Left kidney (tissue), 1 donor: ENCODE measurements at regions not wholly inside any gene's neighbourhood (a gene's known extent, or its start where the extent isn't known, plus 50 kb on each side); places are given as distances from the start of the nearest gene placed in this dataset.
A peak's percentile ranks its signal among the peaks of the same experiment; 100 is the strongest.
"Not testable (repeated sequence)": the region's sequence is repeated elsewhere in the genome, so short reads cannot be mapped to it uniquely, and the experiment has no call there.

ENCODE experiments used
- DNase-seq: peaks from one replicate; pipeline ENCODE4 v3.0.0-alpha.2; 2013

DNA sequence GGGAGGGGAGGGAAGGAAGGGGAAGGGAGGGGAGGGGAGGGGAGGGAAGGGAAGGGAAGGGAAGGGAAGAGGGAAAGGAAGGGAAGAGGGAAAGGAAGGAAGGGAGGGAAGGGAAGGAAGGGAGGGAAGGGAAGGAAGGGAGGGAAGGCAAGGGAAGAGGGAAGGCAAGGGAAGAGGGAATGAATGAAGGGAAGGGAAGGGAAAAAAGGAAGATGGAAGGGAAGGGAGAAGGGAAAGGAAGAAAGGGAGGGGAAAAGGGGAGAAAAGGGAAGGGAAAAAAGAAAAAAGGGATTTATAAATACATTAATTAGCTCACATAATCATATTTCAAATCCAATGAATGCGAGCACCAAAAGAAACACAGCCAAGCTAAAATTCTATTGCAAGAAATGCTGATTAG, 202.9 kb upstream of the LRRTM4 start:
- no peak for DNase-seq

DNA sequence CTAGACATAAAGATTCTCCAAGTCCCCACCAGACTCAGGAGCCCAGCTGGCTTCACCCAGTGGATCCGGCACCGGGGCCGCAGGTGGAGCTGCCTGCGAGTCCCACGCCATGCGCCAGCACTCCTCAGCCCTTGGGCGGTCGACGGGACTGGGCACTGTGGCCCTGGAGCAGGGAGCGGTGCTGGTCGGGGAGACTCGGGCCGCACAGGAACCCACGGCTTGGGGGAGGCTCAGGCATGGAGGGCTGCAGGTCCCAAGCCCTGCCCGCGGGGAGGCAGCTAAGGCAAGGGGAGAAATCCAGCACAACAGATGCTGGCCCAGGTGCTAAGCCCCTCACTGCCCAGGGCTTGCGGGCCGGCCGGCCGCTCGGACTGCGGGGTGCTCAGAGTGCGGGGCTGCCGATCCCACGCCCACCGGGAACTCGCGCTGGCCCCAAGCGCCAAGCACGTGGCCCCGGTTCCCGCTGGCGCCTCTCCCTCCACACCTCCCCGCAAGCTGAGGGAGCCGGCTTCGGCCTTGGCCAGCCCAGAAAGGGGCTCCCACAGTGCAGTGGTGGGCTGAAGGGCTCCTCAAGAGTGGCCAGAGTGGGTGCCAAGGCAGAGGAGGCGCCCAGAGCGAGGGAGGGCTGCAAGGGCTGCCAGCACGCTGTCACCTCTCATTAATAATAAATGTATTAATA, 212.6 kb upstream of the LRRTM4 start:
- not testable (repeated sequence) for DNase-seq

DNA sequence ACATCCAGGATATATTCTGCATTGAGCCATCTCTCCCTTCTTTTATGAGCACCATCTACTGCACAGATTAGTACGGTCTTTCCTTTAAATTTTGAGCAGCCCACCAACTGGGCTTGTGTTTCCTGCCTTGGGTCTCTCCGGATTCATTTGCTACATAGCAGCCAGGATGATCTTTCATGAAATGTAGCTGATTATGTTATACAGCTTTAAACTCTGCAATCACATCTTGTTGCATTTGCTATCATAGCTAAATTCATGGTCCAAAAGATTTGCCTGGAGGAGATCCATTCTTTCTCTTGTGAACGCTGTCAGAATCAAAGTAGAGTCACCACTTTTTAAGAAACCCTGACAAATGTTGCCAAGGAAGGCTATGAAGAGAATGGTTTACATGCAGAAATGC, 215.1 kb upstream of the LRRTM4 start:
- no peak for DNase-seq

DNA sequence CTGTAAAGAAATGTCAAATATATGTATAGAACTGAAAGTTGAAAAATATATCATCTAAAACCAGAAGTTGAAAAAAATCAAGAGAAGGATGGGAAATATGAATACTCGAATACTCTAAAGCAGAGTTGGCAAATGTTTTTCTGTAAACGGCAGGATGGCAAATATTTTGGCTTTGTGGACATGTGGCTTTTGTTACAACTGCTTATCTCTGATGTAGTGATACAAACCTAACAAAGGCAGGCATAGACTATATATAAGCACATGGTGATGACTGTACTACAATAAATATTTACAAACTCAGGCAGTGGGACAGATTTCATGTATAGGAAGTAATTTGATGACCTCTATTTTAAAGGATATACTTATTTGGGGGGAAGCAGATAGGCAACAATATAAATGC, 224.6 kb upstream of the LRRTM4 start:
- DNase-seq = no peak

DNA sequence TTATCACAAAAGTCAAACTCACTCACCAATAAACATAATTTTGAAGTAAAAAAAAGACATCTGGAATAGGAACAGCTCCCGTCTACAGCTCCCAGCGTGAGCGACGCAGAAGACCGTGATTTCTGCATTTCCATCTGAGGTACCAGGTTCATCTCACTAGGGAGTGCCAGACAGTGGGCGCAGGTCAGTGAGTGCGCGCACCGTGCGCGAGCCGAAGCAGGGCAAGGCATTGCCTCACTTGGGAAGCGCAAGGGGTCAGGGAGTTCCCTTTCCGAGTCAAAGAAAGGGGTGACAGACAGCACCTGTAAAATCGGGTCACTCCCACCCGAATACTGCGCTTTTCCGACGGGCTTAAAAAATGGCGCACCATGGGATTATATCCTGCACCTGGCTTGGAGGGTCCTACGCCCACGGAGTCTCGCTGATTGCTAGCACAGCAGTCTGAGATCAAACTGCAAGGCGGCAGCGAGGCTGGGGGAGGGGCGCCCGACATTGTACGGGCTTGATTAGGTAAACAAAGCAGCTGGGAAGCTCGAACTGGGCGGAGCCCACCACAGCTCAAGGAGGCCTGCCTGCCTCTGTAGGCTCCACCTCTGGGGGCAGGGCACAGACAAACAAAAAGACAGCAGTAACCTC, 231.7 kb upstream of the LRRTM4 start:
- DNase-seq = not testable (repeated sequence)

DNA sequence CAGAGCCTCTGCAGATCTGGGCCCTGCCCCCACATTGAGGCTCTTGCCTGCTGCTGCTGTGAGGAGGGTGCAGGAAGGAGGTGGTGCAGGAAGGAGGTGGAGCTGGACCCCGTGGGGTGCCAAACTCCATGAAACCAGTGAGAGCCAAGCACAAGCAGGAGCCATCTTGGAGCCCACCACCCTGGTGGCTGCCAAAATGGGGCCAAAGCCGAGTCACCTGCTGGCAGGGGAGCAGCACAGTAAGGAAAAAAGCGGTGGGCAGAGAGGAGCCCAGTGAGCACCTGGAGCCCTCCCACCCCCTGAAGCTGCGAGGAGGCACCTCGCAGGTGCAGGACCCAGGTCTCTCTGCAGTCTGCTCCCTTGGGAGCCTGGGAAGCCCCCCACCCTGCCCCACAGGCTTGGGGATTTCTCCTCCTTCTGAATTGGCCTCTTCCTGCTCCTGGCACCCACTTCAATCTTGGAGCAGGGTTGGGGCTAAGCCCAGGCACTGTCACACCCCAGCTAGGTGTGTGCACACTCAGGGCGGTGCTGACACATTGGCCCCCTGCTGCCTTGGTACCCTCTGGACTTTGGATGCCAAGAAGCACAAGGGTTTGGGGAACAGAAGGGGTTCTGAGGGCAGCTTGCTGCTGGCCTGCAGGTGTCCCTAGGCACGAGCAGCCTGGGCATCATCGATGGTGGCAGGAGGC, 245.4 kb upstream of the LRRTM4 start:
- DNase-seq = no peak

DNA sequence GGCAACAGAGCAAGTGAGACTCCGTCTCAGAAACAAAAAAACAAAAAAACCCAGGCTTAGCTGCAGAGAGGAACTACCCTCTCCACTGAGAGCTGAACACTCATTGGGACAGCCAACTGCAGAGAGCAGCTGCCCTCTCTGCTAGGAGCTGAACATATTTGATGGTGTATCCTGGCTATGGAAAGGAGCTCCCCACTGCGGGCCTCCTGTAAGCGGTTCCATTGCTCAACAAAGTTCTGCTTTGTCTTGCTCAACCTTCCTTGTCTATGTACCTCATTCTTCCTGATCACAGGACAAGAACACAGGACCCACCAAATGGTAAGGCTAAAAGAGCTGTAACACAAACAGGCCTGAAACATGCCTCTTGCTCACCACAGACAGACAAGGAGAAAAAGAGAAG, 246.3 kb upstream of the LRRTM4 start:
- DNase-seq = no peak

DNA sequence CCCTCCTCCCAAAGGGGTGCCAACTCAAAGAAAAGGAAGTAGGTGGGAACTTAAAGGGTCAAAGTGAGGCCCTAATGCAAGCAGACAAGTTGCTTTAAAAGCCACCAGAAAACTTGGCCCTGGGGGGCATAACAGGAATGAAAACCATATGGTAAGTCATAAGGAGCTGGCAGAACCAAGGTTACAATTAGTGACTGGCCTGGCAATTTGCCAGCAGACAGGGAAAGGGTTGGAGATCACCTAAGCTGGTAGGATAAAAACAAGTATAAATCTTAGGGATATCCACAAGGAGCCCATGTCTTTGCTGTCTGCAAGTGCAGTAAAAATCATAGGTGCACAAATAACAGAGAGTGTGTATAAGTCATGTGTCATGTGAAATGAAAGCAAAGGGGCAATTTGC, 256.7 kb upstream of the LRRTM4 start:
- no peak for DNase-seq

DNA sequence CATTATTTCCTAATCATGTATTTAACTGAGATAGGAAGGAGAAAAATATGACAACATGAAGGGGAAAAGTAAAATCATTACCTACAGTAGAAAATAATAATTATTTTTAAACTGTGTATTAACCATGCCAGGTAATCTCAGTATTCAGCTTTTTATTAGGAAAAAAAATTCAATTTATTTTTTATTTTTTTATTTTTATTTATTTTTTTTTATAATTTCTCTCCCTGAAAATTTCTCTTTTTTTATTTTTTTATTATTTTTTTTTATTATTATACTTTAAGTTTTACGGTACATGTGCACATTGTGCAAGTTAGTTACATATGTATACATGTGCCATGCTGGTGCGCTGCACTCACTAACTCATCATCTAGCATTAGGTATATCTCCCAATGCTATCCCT, 271.3 kb upstream of the LRRTM4 start:
- DNase-seq = not testable (repeated sequence)

DNA sequence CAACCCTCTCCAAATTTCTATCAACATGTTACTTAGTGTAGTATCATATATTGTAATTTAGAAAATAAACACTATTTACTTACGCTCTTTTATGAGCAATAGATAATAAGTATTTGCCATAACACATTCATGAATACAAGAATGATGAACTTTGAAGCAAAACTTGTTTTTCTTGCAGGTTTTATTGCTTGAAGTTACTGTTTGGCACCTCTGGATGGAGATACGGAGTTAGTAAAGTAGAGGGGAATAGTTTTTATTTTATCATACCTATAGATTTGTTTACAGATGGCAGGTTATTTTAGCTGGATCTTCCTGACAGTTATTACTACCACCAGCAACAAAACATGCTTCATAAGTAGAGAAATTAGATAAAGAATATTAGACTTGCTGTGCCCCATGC, 274.2 kb upstream of the LRRTM4 start:
- DNase-seq = no peak

DNA sequence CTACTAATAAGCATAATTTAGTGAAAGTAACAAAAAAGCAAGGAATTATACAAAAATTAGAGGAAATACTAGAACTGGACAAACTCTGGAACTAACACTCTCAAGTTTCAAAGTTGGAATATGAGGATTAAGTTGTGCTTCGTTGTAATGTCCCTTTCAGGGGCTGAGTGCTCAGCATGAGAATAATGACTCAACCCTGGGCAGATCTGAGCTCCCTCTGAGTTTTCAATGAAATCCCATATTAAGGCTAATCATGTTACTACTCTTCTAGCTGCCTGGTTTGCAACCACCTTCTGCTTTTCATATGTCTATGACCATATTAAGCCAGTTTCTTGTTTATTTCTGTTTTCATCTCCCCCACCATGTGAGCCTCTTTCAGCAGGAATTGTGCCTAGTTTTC, 274.9 kb upstream of the LRRTM4 start:
- DNase-seq = no peak

DNA sequence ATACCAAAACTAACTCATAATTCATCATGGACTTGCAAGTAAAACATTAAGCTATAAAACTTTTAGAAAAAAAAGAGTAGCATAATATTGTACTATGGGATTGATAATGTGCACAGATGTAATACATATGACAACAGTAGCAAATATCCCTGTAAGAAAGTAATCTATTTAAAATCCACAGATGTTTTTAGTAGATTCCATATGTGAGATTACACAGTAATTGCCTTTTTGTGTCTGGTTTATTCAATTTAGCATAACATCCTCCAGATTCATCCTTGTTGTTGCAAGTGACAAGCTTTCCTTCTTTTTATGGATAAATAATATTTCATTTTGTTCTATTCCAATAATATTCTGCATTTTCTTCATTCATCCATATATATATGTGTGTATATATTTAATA, 278.2 kb upstream of the LRRTM4 start:
- DNase-seq = no peak

DNA sequence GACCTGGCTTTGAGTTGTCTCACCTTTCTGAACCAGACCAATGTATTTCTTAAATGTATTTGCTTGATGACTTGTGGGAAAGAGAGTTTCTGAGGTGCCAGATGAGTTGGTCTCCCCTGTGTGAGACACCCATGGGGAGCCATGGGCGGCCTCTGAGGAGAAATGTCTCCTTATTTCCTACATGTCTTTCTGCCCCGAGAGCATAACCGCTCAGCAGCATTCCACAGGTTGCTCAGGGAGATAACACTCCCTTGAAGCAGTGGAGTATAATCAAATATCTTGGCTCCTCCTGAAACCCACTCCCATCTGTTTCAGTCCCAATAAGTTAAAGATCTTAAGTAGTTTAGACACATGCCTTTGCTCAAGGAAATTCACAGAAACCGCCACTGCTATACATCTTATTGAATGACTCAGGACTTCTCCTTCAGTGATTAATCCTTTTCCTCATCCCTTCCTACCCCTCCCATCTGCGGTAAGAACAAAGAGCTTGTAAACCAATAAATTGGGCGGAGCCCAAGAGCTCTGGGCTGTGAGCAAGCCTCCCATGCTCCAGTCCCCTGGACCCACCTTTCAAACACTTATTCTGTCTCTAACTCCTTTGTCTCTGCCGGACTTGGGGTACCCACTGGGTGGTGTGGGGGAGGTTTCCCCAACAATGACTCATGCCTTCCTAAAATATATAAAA, 285.5 kb upstream of the LRRTM4 start:
- no peak for DNase-seq

DNA sequence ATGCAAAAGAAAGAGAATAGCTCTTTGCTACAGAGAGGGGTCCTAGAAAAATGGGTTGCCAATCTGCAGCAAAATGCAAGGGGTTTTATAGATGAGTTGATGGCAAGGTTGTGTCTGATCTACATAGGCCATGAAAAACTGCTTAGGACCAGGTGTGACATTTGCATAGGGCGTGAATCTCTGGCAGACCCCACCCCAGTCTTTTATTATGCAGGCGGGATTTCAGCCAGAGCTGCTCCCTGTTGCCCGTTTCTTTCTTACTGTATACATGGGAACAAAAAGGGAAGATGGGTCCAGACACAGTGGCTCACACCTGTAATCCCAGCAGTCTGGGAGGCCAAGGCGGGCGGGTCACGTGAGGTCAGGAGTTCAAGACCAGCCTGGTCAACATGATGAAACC, 286.4 kb upstream of the LRRTM4 start:
- no peak for DNase-seq

DNA sequence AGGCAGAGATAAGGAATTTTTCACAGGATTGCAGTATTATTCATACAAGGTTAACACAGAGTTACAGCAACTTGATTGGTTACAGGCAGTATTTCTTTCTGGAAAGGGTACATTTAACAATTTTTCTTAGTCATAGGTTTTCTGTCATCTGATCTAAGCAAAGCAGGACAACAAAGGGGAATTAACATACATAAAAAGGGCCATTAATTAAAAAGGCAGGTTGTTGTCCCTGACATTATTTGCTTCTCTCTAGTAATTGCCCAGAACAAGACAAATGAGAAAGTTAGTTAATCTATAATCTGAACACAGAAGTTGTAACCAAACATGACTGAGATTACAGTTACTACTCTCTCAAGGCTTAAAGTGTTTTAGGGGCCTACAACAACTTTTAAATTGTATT, 291.4 kb upstream of the LRRTM4 start:
- DNase-seq = peak; percentile 5

DNA sequence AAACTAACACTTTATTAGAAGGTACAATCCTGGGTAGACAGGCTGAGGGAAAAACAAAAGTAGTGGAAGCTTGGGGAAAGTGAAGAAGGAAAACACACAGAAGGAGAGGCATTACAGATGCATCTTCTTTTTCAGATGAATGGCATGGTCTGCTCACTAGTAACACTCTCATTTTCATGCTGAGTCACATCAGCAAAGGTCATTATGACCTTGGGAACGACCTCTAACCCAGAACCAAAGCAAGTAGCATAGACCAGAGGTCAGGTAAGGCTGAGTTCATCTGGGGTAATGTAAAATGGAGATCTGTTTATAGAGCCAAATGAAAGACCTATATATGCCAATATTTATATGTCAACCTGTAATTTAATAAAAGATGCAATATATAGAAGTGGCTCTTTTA, 294.4 kb upstream of the LRRTM4 start:
- no peak for DNase-seq

DNA sequence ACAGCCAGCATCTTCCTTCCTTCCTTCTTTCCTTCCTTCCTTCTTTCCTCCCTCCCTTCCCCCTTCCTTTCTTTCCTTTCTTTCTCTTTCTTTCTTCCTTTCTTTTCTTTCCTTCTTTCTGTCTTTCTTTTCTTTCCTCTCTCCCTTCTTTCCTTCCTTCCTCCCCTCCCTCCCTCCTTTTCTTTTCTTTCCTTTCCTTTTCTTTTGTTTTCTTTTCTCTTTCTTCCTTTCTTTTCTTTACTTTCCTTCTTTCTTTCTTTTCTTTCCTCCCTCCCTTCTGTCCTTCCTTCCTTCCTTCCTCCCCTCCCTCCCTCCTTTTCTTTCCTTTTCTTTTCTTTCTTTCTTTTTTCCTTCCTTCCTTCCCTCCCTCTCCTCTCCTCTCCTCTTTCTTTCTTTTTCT, 296.0 kb upstream of the LRRTM4 start:
- DNase-seq = no peak

DNA sequence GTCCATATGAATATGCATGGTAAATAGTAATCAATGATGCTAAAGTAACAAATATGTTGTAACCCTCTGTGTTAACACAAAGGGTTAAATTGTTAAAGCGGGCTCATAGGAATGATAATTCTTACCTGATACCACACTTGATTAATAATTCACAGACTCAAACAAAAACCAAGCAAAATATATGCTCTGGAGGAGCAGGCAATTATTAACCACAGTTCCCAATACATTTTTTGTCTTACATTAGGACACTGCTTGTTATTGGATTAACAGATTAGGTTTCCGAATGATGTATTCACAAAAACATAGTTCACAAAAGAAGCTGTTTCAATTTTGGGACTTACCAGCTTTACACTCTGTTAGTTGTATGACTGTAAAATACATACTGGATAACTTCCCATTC, 300.9 kb upstream of the LRRTM4 start:
- no peak for DNase-seq

DNA sequence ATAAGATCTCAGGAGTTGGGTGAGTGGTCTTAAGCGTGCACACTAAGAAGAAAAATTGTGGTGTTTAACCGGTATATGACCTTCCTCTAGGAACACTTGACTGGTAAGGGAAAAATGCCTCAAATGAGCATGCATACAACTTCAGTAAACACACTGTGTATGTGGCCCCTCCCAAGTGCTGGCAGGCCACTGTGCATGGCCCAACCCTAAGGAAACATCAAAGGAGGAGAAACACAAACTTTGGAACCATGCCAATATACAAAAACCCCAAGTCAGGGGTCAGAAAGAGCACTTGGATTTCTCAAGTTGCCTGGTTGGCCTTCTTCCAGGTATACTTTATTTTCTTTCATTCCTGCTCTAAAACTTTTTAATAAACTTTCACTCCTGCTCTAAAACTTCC, 308.9 kb upstream of the LRRTM4 start:
- DNase-seq = no peak

DNA sequence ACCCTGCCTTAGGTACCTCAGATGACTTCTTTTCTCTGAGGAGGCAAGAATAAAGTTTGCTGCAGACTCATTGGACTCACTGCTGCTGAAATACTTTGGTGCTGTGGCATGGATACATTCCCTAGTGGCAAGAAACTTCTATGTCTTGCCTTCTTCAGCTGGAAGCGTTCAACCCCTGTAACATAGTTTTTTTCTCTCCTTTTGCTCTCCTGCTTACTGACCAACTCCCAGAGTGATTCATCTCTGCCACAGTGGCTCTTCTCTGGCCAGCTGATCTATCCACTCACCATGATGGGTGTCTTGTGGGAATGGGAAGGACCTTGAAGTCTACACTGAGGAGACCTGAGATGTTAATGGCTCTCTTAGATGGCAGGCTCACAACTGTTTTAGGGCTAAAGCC, 309.3 kb upstream of the LRRTM4 start:
- DNase-seq = no peak

DNA sequence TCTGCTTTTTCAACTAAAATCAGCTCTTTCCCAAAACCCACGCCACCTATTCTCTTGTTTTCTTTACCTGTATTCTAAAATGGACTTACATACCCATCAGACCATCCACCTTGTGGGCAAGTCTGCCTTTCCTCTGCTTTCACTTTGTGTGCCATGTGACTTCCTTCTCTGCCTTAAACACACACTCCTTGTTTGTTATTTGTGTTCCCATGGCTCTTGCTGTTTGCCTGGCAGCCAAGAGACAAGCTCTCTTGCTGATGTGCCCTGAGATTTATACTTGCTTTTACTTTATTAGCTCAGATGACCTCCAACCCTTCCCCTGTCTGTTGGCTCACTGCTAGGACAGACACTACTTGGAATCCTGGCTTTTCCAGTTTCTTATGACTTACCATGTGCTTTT, 309.7 kb upstream of the LRRTM4 start:
- DNase-seq = no peak

DNA sequence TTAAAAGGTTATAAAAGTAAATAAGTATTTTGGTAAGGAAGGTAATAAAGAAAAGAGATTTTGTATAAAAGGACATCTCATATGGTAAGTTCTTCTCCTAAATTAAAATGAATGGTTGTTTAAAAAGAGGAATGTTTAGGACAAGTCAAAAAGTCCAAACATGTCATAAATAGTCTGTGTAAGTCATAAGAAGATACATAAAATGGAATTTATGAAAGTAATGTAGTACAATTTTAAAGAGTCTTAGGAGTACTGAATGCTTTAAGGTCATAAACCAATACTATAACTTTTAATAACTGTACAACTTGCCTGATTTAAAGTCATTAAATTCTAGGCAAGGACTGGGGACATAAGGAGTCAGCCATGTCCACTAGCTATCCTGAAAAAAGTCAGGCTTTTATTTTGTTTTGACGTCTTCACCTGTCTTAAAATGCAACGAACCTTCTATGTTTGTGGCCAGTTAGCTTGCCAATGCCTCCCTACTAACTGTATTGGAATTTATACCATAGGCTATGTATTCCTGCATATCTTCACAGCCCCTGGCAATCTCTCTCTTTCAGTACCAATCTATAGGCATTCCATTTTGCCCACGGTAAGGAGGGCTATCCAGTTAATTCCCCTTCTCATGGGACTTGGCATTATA, 312.3 kb upstream of the LRRTM4 start:
- DNase-seq = no peak

DNA sequence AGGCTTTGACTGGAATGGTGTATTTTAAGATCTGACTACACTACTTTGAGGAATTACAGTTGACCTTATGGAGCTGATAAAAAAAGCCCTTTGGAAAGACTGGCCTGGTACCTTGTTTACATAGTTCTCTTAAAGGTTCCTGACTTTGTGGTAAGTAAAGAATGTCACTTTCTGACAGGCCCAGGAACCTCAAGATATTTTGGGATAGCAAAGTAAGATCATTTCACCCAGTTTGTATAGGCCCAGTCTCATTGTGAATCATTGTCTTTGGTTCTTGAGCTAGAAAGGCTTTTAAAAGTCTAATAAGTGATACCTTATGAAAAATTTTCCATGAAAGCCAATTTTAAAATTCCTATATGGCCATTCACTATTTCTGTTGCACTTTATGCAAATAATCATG, 316.3 kb upstream of the LRRTM4 start:
- DNase-seq = no peak
